K562 (cell line): ENCODE measurements at regions not wholly inside any gene's neighbourhood (a gene's known extent, or its start where the extent isn't known, plus 50 kb on each side); places are given as distances from the start of the nearest gene placed in this dataset.

Experiments used
- E2F3 ChIP-seq: fragments of 250-450 bp; sonication (Bioruptor Pico); IDR thresholded peaks from 2 replicates; pipeline ENCODE4 v1.4.0; 2020; ENCODE audit warnings: mild to moderate bottlenecking
- ELF4 ChIP-seq: fragments of 450-650 bp; formaldehyde crosslinking; IDR thresholded peaks from 2 replicates; pipeline ENCODE4 v1.4.0; 2022; ENCODE audit warnings: missing genetic modification characterization
- GTF2A2 ChIP-seq: IDR thresholded peaks from 2 replicates; pipeline ENCODE4 v1.6.1; 2016; ENCODE audit warnings: mild to moderate bottlenecking, missing genetic modification characterization, missing compliant biosample characterization
- HDAC2 ChIP-seq: fragments of 450-650 bp; IDR thresholded peaks from 2 replicates; pipeline ENCODE4 v1.6.1; 2016; ENCODE audit warnings: mild to moderate bottlenecking
- JUNB ChIP-seq: fragments of 450-650 bp; formaldehyde crosslinking; conservative IDR thresholded peaks from 2 replicates; pipeline ENCODE4 v1.4.0; 2020; ENCODE audit warnings: mild to moderate bottlenecking
- MEIS2 ChIP-seq: fragments of 450-650 bp; IDR thresholded peaks from 2 replicates; pipeline ENCODE4 v1.6.1; 2014; ENCODE audit warnings: mild to moderate bottlenecking; ENCODE audit not compliant: partially characterized antibody
- MXI1 ChIP-seq: IDR thresholded peaks from 2 replicates; pipeline ENCODE4 v1.6.1; 2011; ENCODE audit warnings: low read depth, mild to moderate bottlenecking, improper control_type of control experiment, low read length
- PHF8 ChIP-seq: fragments of 200-600 bp; sonication (generic); IDR thresholded peaks from 2 replicates; pipeline ENCODE4 v1.6.1; 2012; ENCODE audit warnings: mixed run types, mild to moderate bottlenecking, inconsistent platforms, low read length, moderate library complexity, borderline replicate concordance
- STAG1 ChIP-seq: sonication (generic); formaldehyde crosslinking; IDR thresholded peaks from 2 replicates; pipeline ENCODE4 v1.5.0; 2020; ENCODE audit warnings: missing genetic modification reagents, borderline replicate concordance
- TRIM28 ChIP-seq: fragments of 450-650 bp; IDR thresholded peaks from 2 replicates; pipeline ENCODE4 v1.6.1; 2017
- ZKSCAN1 ChIP-seq: fragments of 150-350 bp; IDR thresholded peaks from 2 replicates; pipeline ENCODE4 v1.6.1; 2016; ENCODE audit warnings: low read depth, low read length
- ZNF311 ChIP-seq: fragments of 250-450 bp; sonication (Bioruptor Pico); IDR thresholded peaks from 2 replicates; pipeline ENCODE4 v1.4.0; 2020; ENCODE audit warnings: mild to moderate bottlenecking, moderate library complexity
- ZNF436 ChIP-seq: fragments of 250-450, 450-650 bp; sonication (Bioruptor Pico); formaldehyde crosslinking; IDR thresholded peaks from 2 replicates; pipeline ENCODE4 v1.7.0; 2020; ENCODE audit warnings: mild to moderate bottlenecking
- TF ChIP-seq, protein P1 (sequence below): fragments of 450-650 bp; formaldehyde crosslinking; IDR thresholded peaks from 2 replicates; pipeline ENCODE4 v1.4.0; 2022; ENCODE audit warnings: missing genetic modification characterization
- TF ChIP-seq, protein P2 (sequence below): sonication (generic); formaldehyde crosslinking; IDR thresholded peaks from 2 replicates; pipeline ENCODE4 v1.8.0; 2023; ENCODE audit warnings: mild to moderate bottlenecking, missing genetic modification reagents
- TF ChIP-seq, protein P3 (sequence below): sonication (generic); formaldehyde crosslinking; IDR thresholded peaks from 2 replicates; pipeline ENCODE4 v1.8.1; 2023; ENCODE audit warnings: mild to moderate bottlenecking, missing genetic modification reagents
- TF ChIP-seq, protein P4 (sequence below): fragments of 250-450 bp; sonication (Bioruptor Pico); IDR thresholded peaks from 2 replicates; pipeline ENCODE4 v1.5.0; 2020; ENCODE audit warnings: mild to moderate bottlenecking
- TF ChIP-seq, protein P5 (sequence below), 2 experiments: IDR thresholded peaks; 2 replicates each; pipeline ENCODE4 v1.6.1; 2011; ENCODE audit warnings: borderline replicate concordance in 1 of 2, control low read depth in 1 of 2, low read depth in 1 of 2, low read length in 1 of 2, mild to moderate bottlenecking in 1 of 2, mixed read lengths in 1 of 2, moderate library complexity in 1 of 2; ENCODE audit not compliant: insufficient read depth in 1 of 2, insufficient read length in 1 of 2, poor library complexity in 1 of 2, severe bottlenecking in 1 of 2; ENCODE audit errors: extremely low read depth in 1 of 2
- TF ChIP-seq, protein P6 (sequence below): sonication (generic); formaldehyde crosslinking; IDR thresholded peaks from 2 replicates; pipeline ENCODE4 v1.8.1; 2023; ENCODE audit warnings: mild to moderate bottlenecking, missing genetic modification reagents

DNA sequence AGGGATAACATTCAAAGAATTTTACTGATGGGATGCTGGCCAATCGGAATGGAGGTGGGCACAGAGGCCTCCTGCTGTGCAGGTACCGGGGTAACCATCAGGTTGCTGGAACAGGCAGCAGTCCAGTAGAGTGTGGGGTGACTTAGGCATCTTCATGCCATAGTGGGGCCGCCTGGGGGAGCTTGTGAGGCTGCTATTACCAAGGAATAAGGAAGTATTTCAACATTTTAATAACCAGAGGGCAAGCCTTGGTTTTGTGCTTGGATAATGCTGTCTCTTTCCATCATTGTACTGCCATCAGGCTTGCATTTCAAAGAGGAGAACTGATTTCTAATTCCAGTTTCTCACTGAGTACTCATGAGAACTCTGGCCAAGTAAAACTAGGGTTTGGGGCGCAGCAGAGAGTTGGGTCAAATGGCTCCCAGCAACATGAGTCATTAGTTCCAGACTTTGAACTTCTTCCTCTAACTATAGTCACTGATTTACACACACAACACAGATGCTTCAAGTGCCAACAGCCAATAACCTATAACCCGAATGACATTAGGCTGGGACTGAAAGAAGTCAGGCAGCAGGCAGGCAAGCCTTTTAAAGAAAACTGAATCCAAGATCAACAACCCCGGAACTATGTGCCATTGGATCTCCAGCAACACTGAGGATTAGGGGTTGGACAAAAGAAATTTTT lies 56.1 kb upstream of the FHL2 start (continued):
- no peak for TF ChIP-seq STAG1 (CRISPR knock-in tag)
- TF ChIP-seq, protein P1, sequence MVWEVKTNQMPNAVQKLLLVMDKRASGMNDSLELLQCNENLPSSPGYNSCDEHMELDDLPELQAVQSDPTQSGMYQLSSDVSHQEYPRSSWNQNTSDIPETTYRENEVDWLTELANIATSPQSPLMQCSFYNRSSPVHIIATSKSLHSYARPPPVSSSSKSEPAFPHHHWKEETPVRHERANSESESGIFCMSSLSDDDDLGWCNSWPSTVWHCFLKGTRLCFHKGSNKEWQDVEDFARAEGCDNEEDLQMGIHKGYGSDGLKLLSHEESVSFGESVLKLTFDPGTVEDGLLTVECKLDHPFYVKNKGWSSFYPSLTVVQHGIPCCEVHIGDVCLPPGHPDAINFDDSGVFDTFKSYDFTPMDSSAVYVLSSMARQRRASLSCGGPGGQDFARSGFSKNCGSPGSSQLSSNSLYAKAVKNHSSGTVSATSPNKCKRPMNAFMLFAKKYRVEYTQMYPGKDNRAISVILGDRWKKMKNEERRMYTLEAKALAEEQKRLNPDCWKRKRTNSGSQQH (CRISPR knock-in tag), result no peak
- TF ChIP-seq HDAC2, result no peak
- TF ChIP-seq, protein P2, sequence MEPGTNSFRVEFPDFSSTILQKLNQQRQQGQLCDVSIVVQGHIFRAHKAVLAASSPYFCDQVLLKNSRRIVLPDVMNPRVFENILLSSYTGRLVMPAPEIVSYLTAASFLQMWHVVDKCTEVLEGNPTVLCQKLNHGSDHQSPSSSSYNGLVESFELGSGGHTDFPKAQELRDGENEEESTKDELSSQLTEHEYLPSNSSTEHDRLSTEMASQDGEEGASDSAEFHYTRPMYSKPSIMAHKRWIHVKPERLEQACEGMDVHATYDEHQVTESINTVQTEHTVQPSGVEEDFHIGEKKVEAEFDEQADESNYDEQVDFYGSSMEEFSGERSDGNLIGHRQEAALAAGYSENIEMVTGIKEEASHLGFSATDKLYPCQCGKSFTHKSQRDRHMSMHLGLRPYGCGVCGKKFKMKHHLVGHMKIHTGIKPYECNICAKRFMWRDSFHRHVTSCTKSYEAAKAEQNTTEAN (CRISPR knock-in tag), result no peak
- 0 out of 2 replicates have a peak, but pooled peaks have one; percentile 16 for TF ChIP-seq E2F3 (CRISPR knock-in tag)
- TF ChIP-seq, protein P3, sequence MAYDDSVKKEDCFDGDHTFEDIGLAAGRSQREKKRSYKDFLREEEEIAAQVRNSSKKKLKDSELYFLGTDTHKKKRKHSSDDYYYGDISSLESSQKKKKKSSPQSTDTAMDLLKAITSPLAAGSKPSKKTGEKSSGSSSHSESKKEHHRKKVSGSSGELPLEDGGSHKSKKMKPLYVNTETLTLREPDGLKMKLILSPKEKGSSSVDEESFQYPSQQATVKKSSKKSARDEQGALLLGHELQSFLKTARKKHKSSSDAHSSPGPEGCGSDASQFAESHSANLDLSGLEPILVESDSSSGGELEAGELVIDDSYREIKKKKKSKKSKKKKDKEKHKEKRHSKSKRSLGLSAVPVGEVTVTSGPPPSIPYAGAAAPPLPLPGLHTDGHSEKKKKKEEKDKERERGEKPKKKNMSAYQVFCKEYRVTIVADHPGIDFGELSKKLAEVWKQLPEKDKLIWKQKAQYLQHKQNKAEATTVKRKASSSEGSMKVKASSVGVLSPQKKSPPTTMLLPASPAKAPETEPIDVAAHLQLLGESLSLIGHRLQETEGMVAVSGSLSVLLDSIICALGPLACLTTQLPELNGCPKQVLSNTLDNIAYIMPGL (CRISPR knock-in tag), result no peak
- no peak for TF ChIP-seq ZKSCAN1
- TF ChIP-seq ZNF436, result no peak
- TF ChIP-seq MXI1, result no peak
- TF ChIP-seq, protein P4, sequence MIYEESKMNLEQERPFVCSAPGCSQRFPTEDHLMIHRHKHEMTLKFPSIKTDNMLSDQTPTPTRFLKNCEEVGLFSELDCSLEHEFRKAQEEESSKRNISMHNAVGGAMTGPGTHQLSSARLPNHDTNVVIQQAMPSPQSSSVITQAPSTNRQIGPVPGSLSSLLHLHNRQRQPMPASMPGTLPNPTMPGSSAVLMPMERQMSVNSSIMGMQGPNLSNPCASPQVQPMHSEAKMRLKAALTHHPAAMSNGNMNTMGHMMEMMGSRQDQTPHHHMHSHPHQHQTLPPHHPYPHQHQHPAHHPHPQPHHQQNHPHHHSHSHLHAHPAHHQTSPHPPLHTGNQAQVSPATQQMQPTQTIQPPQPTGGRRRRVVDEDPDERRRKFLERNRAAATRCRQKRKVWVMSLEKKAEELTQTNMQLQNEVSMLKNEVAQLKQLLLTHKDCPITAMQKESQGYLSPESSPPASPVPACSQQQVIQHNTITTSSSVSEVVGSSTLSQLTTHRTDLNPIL (CRISPR knock-in tag), result no peak
- TF ChIP-seq, protein P5, sequence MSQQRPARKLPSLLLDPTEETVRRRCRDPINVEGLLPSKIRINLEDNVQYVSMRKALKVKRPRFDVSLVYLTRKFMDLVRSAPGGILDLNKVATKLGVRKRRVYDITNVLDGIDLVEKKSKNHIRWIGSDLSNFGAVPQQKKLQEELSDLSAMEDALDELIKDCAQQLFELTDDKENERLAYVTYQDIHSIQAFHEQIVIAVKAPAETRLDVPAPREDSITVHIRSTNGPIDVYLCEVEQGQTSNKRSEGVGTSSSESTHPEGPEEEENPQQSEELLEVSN (IDR thresholded peaks at IDR 0.05; ENCODE audit: borderline replicate concordance in 1 of 2, extremely low read depth in 1 of 2, insufficient read depth in 1 of 2, insufficient read length in 1 of 2, low read depth in 1 of 2, low read length in 1 of 2, poor library complexity in 1 of 2, severe bottlenecking in 1 of 2), result no peak
- no peak for TF ChIP-seq TRIM28
- TF ChIP-seq JUNB (CRISPR knock-in tag), result no peak
- TF ChIP-seq MEIS2, result no peak
- no peak for TF ChIP-seq ZNF311 (CRISPR knock-in tag)
- TF ChIP-seq ELF4 (CRISPR knock-in tag), result no peak
- no peak for TF ChIP-seq PHF8
- TF ChIP-seq, protein P6, sequence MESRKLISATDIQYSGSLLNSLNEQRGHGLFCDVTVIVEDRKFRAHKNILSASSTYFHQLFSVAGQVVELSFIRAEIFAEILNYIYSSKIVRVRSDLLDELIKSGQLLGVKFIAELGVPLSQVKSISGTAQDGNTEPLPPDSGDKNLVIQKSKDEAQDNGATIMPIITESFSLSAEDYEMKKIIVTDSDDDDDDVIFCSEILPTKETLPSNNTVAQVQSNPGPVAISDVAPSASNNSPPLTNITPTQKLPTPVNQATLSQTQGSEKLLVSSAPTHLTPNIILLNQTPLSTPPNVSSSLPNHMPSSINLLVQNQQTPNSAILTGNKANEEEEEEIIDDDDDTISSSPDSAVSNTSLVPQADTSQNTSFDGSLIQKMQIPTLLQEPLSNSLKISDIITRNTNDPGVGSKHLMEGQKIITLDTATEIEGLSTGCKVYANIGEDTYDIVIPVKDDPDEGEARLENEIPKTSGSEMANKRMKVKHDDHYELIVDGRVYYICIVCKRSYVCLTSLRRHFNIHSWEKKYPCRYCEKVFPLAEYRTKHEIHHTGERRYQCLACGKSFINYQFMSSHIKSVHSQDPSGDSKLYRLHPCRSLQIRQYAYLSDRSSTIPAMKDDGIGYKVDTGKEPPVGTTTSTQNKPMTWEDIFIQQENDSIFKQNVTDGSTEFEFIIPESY (CRISPR knock-in tag), result no peak
- peak; percentile 78 for TF ChIP-seq GTF2A2 (tag)
